ENCODE measurements at regions not wholly inside any gene's neighbourhood (a gene's known extent, or its start where the extent isn't known, plus 50 kb on each side); places are given as distances from the start of the nearest gene placed in this dataset.
"Not testable (repeated sequence)": the region's sequence is repeated elsewhere in the genome, so short reads cannot be mapped to it uniquely, and the experiment has no call there.

GRCh38 chr1:101410048-101410878, 173.4 kb downstream of the S1PR1 start:
- DNase-seq (ENCODE audit: low read depth in 2 of 2) = no peak

- no peak for DNase-seq (ENCODE audit: low read depth in 2 of 2)
Observed at GRCh38 chr1:101420406-101420805, 183.6 kb downstream of the S1PR1 start.

GRCh38 chr1:101428083-101428482, 191.3 kb downstream of the S1PR1 start:
- DNase-seq (ENCODE audit: low read depth in 2 of 2) = not testable (repeated sequence)

GRCh38 chr1:101428562-101428961, 191.7 kb downstream of the S1PR1 start:
- DNase-seq (ENCODE audit: low read depth in 2 of 2) = no peak

GRCh38 chr1:101431956-101432510, 195.2 kb downstream of the S1PR1 start:
- no peak for DNase-seq (ENCODE audit: low read depth in 2 of 2)

- DNase-seq (ENCODE audit: low read depth in 2 of 2) = no peak
Observed at GRCh38 chr1:101435831-101436511, 199.2 kb downstream of the S1PR1 start.

GRCh38 chr1:101437800-101438199, 201.0 kb downstream of the S1PR1 start:
- DNase-seq (ENCODE audit: low read depth in 2 of 2) = no peak

GRCh38 chr1:101438359-101438758, 201.5 kb downstream of the S1PR1 start:
- no peak for DNase-seq (ENCODE audit: low read depth in 2 of 2)

- no peak for DNase-seq (ENCODE audit: low read depth in 2 of 2)
Observed at GRCh38 chr1:101440485-101440884, 203.7 kb downstream of the S1PR1 start.

GRCh38 chr1:101444381-101444780, 207.6 kb downstream of the S1PR1 start:
- no peak for DNase-seq (ENCODE audit: low read depth in 2 of 2)

GRCh38 chr1:101444873-101445618, 208.2 kb downstream of the S1PR1 start:
- DNase-seq (ENCODE audit: low read depth in 2 of 2) = no peak

- DNase-seq (ENCODE audit: low read depth in 2 of 2) = no peak
Observed at GRCh38 chr1:101448018-101448417, 211.2 kb downstream of the S1PR1 start.

GRCh38 chr1:101450691-101451090, 213.9 kb downstream of the S1PR1 start:
- not testable (repeated sequence) for DNase-seq (ENCODE audit: low read depth in 2 of 2)

GRCh38 chr1:101451888-101452287, 215.1 kb downstream of the S1PR1 start:
- DNase-seq (ENCODE audit: low read depth in 2 of 2) = peak in 1 of 2 donors; percentile 3

- DNase-seq (ENCODE audit: low read depth in 2 of 2) = no peak
Observed at GRCh38 chr1:101452825-101453224, 216.0 kb downstream of the S1PR1 start.

- DNase-seq (ENCODE audit: low read depth in 2 of 2) = no peak
Observed at GRCh38 chr1:101453844-101454243, 217.0 kb downstream of the S1PR1 start.

GRCh38 chr1:101455166-101455565, 218.3 kb downstream of the S1PR1 start:
- DNase-seq (ENCODE audit: low read depth in 2 of 2) = no peak

GRCh38 chr1:101460739-101461138, 223.9 kb downstream of the S1PR1 start:
- DNase-seq (ENCODE audit: low read depth in 2 of 2) = no peak

GRCh38 chr1:101463195-101463594, 226.4 kb downstream of the S1PR1 start:
- DNase-seq (ENCODE audit: low read depth in 2 of 2) = no peak

GRCh38 chr1:101465941-101466340, 229.1 kb downstream of the S1PR1 start:
- DNase-seq (ENCODE audit: low read depth in 2 of 2) = no peak

- no peak for DNase-seq (ENCODE audit: low read depth in 2 of 2)
Observed at GRCh38 chr1:101474039-101474665, 237.3 kb downstream of the S1PR1 start.

GRCh38 chr1:101476541-101476940, 239.7 kb downstream of the S1PR1 start:
- DNase-seq (ENCODE audit: low read depth in 2 of 2) = no peak

Measured in stimulated activated CD4-positive, alpha-beta T cell treated with anti-CD3 and anti-CD28 coated beads, Interleukin-1b, Interleukin-23, amount 100 ng/mL, for 1 hour (primary cell).